ENCODE measurements at regions not wholly inside any gene's neighbourhood (a gene's known extent, or its start where the extent isn't known, plus 50 kb on each side); places are given as distances from the start of the nearest gene placed in this dataset.

- TF ChIP-seq CTCF (IDR thresholded peaks at IDR 0.05), result no peak
- no peak for TF ChIP-seq POLR2A (IDR thresholded peaks at IDR 0.05)
These were observed 145.0 kb downstream of the EVA1A start for GRCh38 chr2:75415731-75416130.

Measured in breast epithelium (tissue), 3 donors.